ENCODE measurements at regions not wholly inside any gene's neighbourhood (a gene's known extent, or its start where the extent isn't known, plus 50 kb on each side); places are given as distances from the start of the nearest gene placed in this dataset.

DNA sequence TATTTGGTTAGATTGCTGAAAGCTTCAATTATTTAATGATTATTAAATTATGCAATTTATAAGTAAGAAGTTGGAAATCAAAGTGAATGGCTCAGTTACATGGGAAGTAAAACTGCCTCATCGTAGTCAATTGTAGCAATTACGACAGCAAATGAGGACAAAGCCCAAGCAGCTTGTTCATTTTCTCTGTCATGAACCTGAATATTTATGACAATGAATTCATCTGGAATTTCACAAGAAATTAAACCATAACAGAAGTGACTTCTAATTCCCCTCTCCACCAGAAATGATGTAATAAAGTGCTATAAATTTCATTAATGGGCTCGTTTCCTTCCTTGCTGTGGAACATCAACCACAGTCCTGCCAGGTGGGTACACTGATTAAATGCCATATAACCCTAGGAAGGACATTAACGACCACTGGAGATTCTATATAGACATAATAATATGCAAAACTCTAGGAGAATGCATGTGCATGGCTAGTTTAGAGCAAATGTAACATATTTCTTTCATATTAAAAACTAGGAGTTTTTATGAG, 273.8 kb upstream of the DCBLD2 start:
- DNase-seq (ENCODE audit: low read depth): peak; percentile 18
- TF ChIP-seq, protein P1, sequence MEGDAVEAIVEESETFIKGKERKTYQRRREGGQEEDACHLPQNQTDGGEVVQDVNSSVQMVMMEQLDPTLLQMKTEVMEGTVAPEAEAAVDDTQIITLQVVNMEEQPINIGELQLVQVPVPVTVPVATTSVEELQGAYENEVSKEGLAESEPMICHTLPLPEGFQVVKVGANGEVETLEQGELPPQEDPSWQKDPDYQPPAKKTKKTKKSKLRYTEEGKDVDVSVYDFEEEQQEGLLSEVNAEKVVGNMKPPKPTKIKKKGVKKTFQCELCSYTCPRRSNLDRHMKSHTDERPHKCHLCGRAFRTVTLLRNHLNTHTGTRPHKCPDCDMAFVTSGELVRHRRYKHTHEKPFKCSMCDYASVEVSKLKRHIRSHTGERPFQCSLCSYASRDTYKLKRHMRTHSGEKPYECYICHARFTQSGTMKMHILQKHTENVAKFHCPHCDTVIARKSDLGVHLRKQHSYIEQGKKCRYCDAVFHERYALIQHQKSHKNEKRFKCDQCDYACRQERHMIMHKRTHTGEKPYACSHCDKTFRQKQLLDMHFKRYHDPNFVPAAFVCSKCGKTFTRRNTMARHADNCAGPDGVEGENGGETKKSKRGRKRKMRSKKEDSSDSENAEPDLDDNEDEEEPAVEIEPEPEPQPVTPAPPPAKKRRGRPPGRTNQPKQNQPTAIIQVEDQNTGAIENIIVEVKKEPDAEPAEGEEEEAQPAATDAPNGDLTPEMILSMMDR (IDR thresholded peaks at IDR 0.05; ENCODE audit: control insufficient read depth, insufficient read depth, low read depth, low read length, missing control alignments): no peak
- H3K4me3 ChIP-seq (ENCODE audit: control insufficient read depth, low read depth, low read length): no peak overlapping the region

DNA sequence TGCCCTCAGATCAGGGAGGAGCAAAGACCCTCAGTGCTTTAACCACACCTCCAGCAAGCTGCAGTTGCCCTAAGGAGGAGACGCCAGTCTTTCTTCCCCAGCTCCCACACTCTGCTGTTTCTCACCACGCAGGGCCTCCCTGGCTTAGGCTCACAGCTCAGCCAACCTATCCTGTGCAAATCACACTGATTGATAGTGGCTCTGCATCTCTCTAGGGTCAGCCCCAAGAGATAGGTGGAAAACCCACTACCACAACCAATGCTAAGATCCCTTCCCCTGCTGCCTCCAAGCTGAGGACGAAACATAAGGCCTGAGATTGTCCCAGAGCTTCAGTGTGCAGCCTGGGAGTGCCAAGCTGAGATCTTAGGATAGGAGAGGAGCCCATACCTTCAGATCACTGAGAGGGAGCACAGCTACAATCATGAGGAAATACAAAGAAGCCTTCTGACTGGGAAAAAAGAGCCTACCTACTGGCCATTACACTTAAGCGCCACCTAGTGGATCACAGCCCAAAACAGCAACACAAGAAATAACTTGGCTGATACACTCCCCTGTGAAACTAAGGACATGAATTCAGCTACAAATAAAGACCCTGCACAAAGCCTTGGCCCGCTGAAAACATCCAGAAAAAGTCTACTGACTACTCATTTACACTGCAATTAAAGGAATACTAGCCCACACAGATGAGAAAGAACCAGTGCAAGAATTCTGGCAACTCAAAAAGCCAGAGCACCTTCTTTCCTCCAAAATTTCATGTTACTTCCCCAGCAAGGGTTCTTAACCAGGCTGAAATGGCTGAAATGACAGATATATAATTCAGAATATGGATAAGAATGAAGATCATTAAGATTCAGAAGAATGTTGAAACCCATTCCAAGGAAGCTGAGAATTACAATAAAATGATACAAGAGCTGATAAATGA, 271.5 kb upstream of the DCBLD2 start:
- DNase-seq (ENCODE audit: low read depth): peak; percentile 60
- H3K4me3 ChIP-seq (ENCODE audit: control insufficient read depth, low read depth, low read length): no peak overlapping the region
- TF ChIP-seq, protein P1 (IDR thresholded peaks at IDR 0.05; ENCODE audit: control insufficient read depth, insufficient read depth, low read depth, low read length, missing control alignments): peak; percentile 80

DNA sequence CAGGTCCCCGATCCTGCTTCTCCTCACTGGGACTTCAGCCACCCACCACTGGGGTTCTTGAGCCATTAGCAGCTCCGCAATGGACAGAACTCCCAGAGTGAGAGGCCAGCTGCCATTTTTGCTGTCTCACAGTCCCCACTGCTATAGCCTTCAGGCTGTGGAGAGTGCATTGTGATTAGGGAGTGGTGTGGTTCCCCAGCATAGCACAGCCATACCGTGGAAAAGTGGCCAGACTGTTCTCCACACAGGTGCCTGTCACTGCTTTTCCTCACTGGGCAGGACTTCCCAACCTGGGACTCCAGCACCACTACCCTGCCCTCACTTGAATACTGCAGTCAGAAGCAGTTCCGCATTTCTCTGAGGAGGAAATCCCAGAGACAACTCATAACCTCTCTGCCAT, 270.3 kb upstream of the DCBLD2 start:
- H3K4me3 ChIP-seq (ENCODE audit: control insufficient read depth, low read depth, low read length): no peak overlapping the region
- DNase-seq (ENCODE audit: low read depth): no peak
- TF ChIP-seq, protein P1 (IDR thresholded peaks at IDR 0.05; ENCODE audit: control insufficient read depth, insufficient read depth, low read depth, low read length, missing control alignments): no peak

DNA sequence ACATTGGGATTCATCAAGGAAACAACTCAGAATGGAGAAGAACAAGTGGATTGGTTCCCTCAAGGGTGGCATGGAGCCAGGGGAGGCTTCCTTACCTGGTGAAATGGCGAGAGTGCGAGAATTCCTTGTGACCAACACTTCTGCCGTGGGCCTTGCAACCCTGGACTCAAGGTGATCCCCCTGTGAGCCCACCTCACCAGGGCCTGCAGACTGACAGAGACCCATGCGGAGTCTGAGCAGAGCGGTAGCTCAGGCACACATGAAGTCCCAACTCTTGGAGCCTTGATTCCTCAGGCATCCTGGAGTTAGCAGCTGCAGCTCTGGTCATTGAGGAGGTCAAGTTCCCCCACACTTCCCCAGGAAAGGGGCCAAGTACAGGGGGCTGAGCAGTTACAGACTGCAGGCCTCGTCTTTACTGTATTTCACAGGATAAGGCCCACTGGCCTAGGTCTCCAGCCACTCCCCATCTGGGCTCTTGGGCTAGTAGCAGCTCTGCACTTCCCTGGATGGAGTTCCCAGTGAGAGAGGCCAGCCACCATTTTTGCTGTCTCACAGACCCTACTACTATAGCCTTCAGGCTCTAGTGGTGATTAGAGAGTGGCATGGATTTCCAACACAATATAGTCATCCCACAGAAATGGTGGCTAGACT, 269.5 kb upstream of the DCBLD2 start:
- TF ChIP-seq, protein P1 (IDR thresholded peaks at IDR 0.05; ENCODE audit: control insufficient read depth, insufficient read depth, low read depth, low read length, missing control alignments): no peak
- no peak overlapping the region for H3K4me3 ChIP-seq (ENCODE audit: control insufficient read depth, low read depth, low read length)
- no peak for DNase-seq (ENCODE audit: low read depth)

DNA sequence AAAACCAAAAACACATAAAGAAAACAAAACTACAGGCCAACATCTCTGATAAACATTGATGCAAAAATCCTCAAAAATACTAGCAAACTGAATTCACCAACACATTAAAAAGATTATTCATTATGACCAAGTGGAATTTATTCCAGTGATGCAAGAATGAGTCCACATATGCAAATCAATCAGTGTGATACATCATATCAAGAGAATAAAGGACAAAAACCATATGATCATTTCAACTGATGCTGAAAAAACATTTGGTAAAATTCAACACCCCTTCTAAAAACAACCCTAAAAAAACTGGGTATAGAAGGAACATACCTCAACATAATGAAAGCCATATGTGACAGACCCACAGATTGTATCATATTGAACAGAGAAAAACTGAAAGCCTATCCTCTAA, 265.6 kb upstream of the DCBLD2 start:
- no peak overlapping the region for H3K4me3 ChIP-seq (ENCODE audit: control insufficient read depth, low read depth, low read length)
- TF ChIP-seq, protein P1 (IDR thresholded peaks at IDR 0.05; ENCODE audit: control insufficient read depth, insufficient read depth, low read depth, low read length, missing control alignments): no peak
- no peak for DNase-seq (ENCODE audit: low read depth)

DNA sequence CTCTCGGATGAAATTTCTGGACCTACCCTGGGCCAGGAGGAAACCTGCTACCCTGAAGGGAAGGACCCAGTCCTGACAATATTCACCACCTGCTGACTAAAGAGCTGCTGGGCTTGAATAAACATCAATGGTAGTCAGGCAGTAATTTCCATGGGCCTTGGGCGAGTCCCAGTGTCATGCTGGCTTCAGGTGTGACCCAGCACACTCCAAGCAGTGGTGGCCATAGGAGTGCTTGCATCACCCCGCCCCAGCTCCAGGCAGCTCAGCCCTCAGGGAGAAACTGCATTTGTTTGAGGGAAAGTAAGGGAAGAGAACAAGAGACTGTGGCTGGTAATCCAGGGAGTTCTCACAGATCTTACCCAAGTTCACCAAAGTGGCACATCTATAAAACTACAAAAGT, 261.8 kb upstream of the DCBLD2 start:
- DNase-seq (ENCODE audit: low read depth): no peak
- TF ChIP-seq, protein P1 (IDR thresholded peaks at IDR 0.05; ENCODE audit: control insufficient read depth, insufficient read depth, low read depth, low read length, missing control alignments): no peak
- H3K4me3 ChIP-seq (ENCODE audit: control insufficient read depth, low read depth, low read length): no peak overlapping the region

All from AG09309 (cell line).